Psoas muscle (tissue), 7 donors: ENCODE measurements at regions not wholly inside any gene's neighbourhood (a gene's known extent, or its start where the extent isn't known, plus 50 kb on each side); places are given as distances from the start of the nearest gene placed in this dataset.

Source experiments
- ATAC-seq, 4 donors: fragments of 200-7000 bp; cut with Tn5 transposase; one replicate each; pipeline ENCODE4 v1.9.1; 2020; ENCODE audit warnings: moderate library complexity in 3 of 4, mild to moderate bottlenecking in 2 of 4
- DNase-seq, 2 donors: peaks; one replicate each; pipeline ENCODE4 v3.0.0-alpha.2; 2020
- H3K27ac ChIP-seq: fragments of 200-600 bp; one replicate; pipeline ENCODE4 v1.8.0; 2022
- H3K27me3 ChIP-seq, 3 donors: fragments of 200-600 bp in 1 of 3; one replicate each; pipeline versions ENCODE4 v1.6.1 to v1.8.0; 2013 to 2022; ENCODE audit warnings: low read length in 2 of 3, mild to moderate bottlenecking in 2 of 3, moderate library complexity in 1 of 3; ENCODE audit not compliant: insufficient read depth in 3 of 3
- H3K36me3 ChIP-seq, 2 donors: fragments of 200-600 bp in 1 of 2; one replicate each; pipeline versions ENCODE4 v1.6.1 to v1.8.0; 2013 to 2022; ENCODE audit warnings: low read depth in 1 of 2, mild to moderate bottlenecking in 1 of 2, moderate library complexity in 1 of 2; ENCODE audit not compliant: insufficient read depth in 1 of 2
- H3K4me1 ChIP-seq: fragments of 200-600 bp; one replicate; pipeline ENCODE4 v1.8.0; 2022
- H3K4me3 ChIP-seq: fragments of 200-600 bp; one replicate; pipeline ENCODE4 v1.8.0; 2022; ENCODE audit warnings: mild to moderate bottlenecking
- H3K9me3 ChIP-seq: fragments of 200-600 bp; one replicate; pipeline ENCODE4 v1.8.0; 2022
- WGBS, 3 donors: extraction: QIAGEN DNeasy Blood & Tissue Kit; methylation state at CpG; one replicate each; pipeline versions ENCODE4 v1.1.6 to v1.1.7; 2013; 5-methylcytosine and 5-hydroxymethylcytosine counted together
- intact Hi-C, 2 donors: fragments of 100-400 bp; cut with DNase I; formaldehyde crosslinking; loops; one replicate each; pipeline versions ENCODE4 v1.11.0 to v1.14.2; 2022
- TF ChIP-seq, protein P1 (sequence below): fragments of 200-600 bp; IDR thresholded peaks from one replicate; pipeline ENCODE4 v1.8.0; 2022; ENCODE audit warnings: antibody characterized with exemption
- donor health status: healthy with polysubstance abuse.
- donor health status: DM: no; HTN: no; CAD: no; lungs with moderate emphysema.
- donor health status: Bipolar disorder and iron deficiency.
- donor health status: healthy.
- donor health status: DM: yes; HTN: yes; CAD: no.
- donor health status: DM: no; HTN: no; CAD: no.
- donor health status: DM: yes; HTN: yes; CAD: no.

DNA sequence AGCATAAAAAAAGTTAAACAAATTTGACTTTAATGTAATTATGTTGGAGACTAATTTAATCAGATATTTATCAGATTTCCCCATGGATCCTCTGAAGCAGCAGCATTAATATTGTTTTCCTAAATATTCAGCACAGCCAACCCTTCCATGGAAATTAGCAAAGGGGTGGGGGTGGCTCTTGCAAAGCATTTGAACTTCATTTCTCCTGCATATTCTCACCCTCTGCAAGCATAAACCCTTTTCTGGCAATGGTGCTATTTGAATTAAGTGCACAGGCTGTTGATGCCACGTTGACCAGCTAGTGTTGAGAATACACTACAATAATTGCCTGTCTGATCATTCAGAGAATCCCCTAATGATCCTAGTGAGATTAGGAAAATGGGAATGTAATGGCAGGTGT lies 488.1 kb upstream of the KLF12 start:
- Histone ChIP-seq H3K4me1 (no peaks in the 10 kb centered on the region), H3K36me3 (no peaks in the 10 kb centered on the region), H3K27ac (no peak overlapping the region), H3K4me3 (no peak overlapping the region), H3K27me3 (no peaks in the 10 kb centered on the region), H3K9me3 (no peaks in the 10 kb centered on the region)
- DNase-seq (no peak), ATAC-seq (no peak)
- 44 to 51% (median 47%) methylated on average over 1 of the region's 1 CpG for WGBS, 3 donors
- TF ChIP-seq, protein P1, sequence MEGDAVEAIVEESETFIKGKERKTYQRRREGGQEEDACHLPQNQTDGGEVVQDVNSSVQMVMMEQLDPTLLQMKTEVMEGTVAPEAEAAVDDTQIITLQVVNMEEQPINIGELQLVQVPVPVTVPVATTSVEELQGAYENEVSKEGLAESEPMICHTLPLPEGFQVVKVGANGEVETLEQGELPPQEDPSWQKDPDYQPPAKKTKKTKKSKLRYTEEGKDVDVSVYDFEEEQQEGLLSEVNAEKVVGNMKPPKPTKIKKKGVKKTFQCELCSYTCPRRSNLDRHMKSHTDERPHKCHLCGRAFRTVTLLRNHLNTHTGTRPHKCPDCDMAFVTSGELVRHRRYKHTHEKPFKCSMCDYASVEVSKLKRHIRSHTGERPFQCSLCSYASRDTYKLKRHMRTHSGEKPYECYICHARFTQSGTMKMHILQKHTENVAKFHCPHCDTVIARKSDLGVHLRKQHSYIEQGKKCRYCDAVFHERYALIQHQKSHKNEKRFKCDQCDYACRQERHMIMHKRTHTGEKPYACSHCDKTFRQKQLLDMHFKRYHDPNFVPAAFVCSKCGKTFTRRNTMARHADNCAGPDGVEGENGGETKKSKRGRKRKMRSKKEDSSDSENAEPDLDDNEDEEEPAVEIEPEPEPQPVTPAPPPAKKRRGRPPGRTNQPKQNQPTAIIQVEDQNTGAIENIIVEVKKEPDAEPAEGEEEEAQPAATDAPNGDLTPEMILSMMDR, result no peak
- intact Hi-C loops, result no loop called here

DNA sequence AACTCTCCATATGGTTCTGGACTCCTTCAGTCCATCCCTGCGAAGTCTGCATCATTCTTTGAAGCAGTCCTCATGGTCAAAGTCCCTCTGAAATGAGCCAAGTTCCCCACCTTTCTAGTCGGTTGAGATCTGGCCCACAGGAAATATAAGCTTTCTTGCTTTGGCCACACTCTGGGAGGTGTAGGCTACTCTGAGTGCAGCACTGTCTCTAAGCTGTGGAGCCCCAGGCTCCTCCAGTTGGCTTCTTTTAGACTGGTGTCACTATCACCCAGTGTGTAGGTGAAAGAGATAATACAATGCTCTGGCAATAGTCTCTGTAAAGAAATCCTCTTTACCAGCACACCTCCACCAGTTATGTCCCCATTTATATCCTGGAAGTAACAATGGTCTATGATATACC lies 486.5 kb upstream of the KLF12 start:
- no peak for ATAC-seq
- H3K4me3 ChIP-seq, result no peak overlapping the region
- WGBS, 3 donors, result 48 to 63% (median 51%) methylated on average over 2 of the region's 2 CpGs
- DNase-seq, result no peak
- TF ChIP-seq, protein P1, result no peak
- H3K4me1 ChIP-seq, result no peaks in the 10 kb centered on the region
- H3K27ac ChIP-seq, result no peak overlapping the region
- no peaks in the 10 kb centered on the region for H3K36me3 ChIP-seq
- no peaks in the 10 kb centered on the region for H3K9me3 ChIP-seq
- no peaks in the 10 kb centered on the region for H3K27me3 ChIP-seq
- intact Hi-C loops, result no loop called here

DNA sequence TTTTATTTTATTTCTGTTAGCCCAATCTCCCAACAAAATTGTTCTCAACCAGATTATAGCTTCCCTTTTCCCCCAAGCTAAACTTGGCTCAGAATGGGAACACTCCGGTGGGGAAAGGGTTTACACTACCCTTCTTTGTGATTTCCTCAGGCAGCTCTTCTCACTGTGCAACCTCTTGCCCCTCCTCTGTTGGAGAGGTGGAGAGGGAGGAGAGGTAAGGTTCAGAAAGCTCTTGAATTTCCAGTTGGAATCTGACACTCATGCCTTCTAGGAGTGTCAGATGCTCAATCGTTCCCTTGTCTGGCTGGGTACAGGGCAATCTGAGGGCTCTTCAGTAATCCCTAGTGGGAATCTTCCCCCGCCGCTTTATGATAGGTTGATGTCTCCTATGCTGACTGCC lies 486.1 kb upstream of the KLF12 start:
- Histone ChIP-seq H3K36me3 (no peaks in the 10 kb centered on the region), H3K27ac (no peak overlapping the region), H3K27me3 (no peaks in the 10 kb centered on the region), H3K4me1 (no peaks in the 10 kb centered on the region), H3K9me3 (no peaks in the 10 kb centered on the region), H3K4me3 (no peak overlapping the region)
- WGBS, 3 donors, result 70 to 77% (median 75%) methylated on average over 4 of the region's 4 CpGs
- DNase-seq, result no peak
- no peak for ATAC-seq
- intact Hi-C loops, result no loop called here
- TF ChIP-seq, protein P1, result no peak

DNA sequence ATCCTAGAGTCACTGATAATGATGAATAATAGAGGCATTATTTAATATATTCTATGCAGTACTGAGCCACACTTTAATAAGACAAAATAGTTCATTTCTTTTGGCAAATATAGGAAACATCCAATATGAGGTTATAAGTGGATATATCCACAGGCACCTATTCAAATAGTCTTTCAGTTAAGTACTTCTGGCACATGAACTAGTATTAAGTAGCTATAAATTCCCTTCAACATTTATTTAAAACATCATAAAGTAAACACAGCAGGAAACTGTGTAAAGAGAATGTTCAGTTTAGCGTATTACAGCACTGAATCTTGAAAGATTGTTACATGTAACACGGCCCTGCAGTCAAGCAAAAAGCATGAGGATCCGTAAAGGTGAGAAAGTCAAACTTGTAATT lies 463.3 kb upstream of the KLF12 start:
- DNase-seq, result no peak
- no peaks in the 10 kb centered on the region for H3K9me3 ChIP-seq
- intact Hi-C loops, result no loop called here
- ATAC-seq, result no peak
- H3K36me3 ChIP-seq, result no peaks in the 10 kb centered on the region
- WGBS, 3 donors, result 86 to 90% (median 87%) methylated on average over 3 of the region's 3 CpGs
- TF ChIP-seq, protein P1, result no peak
- H3K4me1 ChIP-seq, result no peaks in the 10 kb centered on the region
- H3K4me3 ChIP-seq, result no peak overlapping the region
- H3K27me3 ChIP-seq, result no peaks in the 10 kb centered on the region
- H3K27ac ChIP-seq, result no peak overlapping the region

DNA sequence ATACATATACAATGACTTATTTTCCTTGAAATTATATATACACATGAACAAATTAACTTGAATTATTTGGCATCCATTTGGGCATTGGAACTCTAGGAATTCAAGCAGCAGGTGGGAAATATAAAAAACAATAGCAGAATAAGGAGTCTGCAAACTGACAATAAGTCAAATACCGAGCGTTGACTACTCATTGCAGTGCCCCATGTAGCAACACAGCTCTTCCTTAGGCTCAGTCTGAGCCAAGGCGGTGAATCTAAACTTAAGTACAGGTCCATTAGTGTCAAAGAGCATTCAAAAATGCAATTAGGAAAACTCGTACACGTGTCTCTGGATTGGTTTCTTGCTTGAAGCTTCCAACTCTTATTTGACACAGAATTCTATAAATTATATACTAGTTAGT lies 462.5 kb upstream of the KLF12 start:
- DNase-seq (no peak), ATAC-seq (no peak)
- WGBS, 3 donors, result 46 to 49% (median 48%) methylated on average over 5 of the region's 5 CpGs
- Histone ChIP-seq H3K36me3 (no peaks in the 10 kb centered on the region), H3K27me3 (no peaks in the 10 kb centered on the region), H3K4me3 (no peak overlapping the region), H3K27ac (no peak overlapping the region), H3K9me3 (no peaks in the 10 kb centered on the region), H3K4me1 (no peaks in the 10 kb centered on the region)
- TF ChIP-seq, protein P1, result no peak
- intact Hi-C loops, result no loop called here
